H7 (cell line): ENCODE measurements at regions not wholly inside any gene's neighbourhood (a gene's known extent, or its start where the extent isn't known, plus 50 kb on each side); places are given as distances from the start of the nearest gene placed in this dataset.
"Not testable (repeated sequence)": the region's sequence is repeated elsewhere in the genome, so short reads cannot be mapped to it uniquely, and the experiment has no call there.

Experiments used
- DNase-seq: peaks from one replicate; pipeline ENCODE4 v3.0.0; 2012
- H3K27me3 ChIP-seq: 2 replicates; pipeline ENCODE4 v1.6.0; 2011; ENCODE audit warnings: mild to moderate bottlenecking, low read length; ENCODE audit not compliant: control insufficient read depth, insufficient read depth
- H3K36me3 ChIP-seq: replicated peaks from 2 replicates; pipeline ENCODE4 v1.5.1; 2011; ENCODE audit warnings: low read length; ENCODE audit not compliant: control insufficient read depth, insufficient read depth
- H3K4me3 ChIP-seq: 2 replicates; pipeline ENCODE4 v1.5.1; 2011; ENCODE audit warnings: low read depth, mild to moderate bottlenecking, control low read depth, low read length, moderate library complexity; ENCODE audit not compliant: insufficient read depth

DNA sequence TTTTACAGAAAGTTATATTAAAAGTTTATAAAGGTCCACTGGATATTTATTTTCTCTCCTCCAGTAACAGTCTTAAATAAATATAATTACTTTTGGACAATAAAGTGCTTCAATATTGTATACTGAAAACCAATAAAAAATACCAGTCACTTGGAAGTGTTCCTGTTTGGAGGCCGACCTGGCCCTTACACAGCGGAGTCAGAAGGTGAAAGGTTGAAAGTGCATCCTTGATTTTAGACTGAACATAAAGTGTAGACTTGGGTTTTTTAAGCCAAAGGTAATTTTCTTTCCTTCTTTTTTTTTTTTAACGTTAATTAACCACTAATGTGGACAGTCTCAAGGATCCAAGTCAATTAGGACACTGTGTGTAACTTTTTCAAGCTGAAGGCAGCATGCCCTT, 152.3 kb upstream of the TBX18 start:
- H3K36me3 ChIP-seq: no peaks in the 10 kb centered on the region
- DNase-seq: no peak
- H3K27me3 ChIP-seq: no peaks in the 10 kb centered on the region
- no peak overlapping the region for H3K4me3 ChIP-seq

- no peak for DNase-seq
- Histone ChIP-seq H3K4me3 (no peak overlapping the region), H3K36me3 (no peaks in the 10 kb centered on the region), H3K27me3 (no peaks in the 10 kb centered on the region)
These were observed 148.3 kb upstream of the TBX18 start for GRCh38 chr6:84912472-84913322.

GRCh38 chr6:84910906-84911607, 146.7 kb upstream of the TBX18 start:
- Histone ChIP-seq H3K4me3 (no peak overlapping the region), H3K36me3 (no peaks in the 10 kb centered on the region), H3K27me3 (no peaks in the 10 kb centered on the region)
- DNase-seq: no peak

GRCh38 chr6:84908304-84908904, 144.0 kb upstream of the TBX18 start:
- no peak for DNase-seq

GRCh38 chr6:84906514-84906913, 142.1 kb upstream of the TBX18 start:
- no peaks in the 10 kb centered on the region for H3K36me3 ChIP-seq
- DNase-seq: no peak

More at GRCh38 chr6:84908304-84908904, 144.0 kb upstream of the TBX18 start:
- Histone ChIP-seq H3K27me3 (no peaks in the 10 kb centered on the region), H3K36me3 (no peaks in the 10 kb centered on the region), H3K4me3 (no peak overlapping the region)

DNA sequence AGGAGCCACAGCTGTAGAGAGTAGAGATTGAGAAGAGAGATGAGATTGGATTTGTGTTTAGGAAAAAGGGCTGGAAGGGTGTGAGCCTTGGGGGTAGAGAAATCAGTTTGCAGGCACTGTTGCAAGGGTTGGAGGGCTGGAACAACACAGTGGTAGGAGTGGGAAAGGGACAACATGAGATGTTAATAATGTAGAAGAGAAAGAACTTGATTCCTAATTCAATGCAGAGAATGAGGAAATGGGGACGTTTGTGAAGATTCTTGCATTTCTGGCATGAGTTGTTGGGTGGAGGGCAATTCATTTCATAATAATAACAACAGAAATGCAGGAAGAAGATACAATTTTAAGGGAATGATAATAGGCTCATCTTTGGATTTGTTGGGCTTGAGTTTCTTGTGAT, 141.4 kb upstream of the TBX18 start:
- H3K27me3 ChIP-seq: no peaks in the 10 kb centered on the region
- no peaks in the 10 kb centered on the region for H3K36me3 ChIP-seq
- H3K4me3 ChIP-seq: no peak overlapping the region
- no peak for DNase-seq

More at GRCh38 chr6:84906514-84906913, 142.1 kb upstream of the TBX18 start:
- H3K27me3 ChIP-seq: no peaks in the 10 kb centered on the region
- no peak overlapping the region for H3K4me3 ChIP-seq

GRCh38 chr6:84902354-84902928, 138.0 kb upstream of the TBX18 start:
- no peak overlapping the region for H3K4me3 ChIP-seq
- H3K36me3 ChIP-seq: no peaks in the 10 kb centered on the region
- no peaks in the 10 kb centered on the region for H3K27me3 ChIP-seq
- DNase-seq: no peak

- no peak overlapping the region for H3K4me3 ChIP-seq
- no peak for DNase-seq
- no peaks in the 10 kb centered on the region for H3K36me3 ChIP-seq
- H3K27me3 ChIP-seq: no peaks in the 10 kb centered on the region
These were observed 133.7 kb upstream of the TBX18 start for GRCh38 chr6:84897988-84898594.

GRCh38 chr6:84897011-84897410, 132.6 kb upstream of the TBX18 start:
- H3K27me3 ChIP-seq: no peaks in the 10 kb centered on the region
- no peak overlapping the region for H3K4me3 ChIP-seq
- H3K36me3 ChIP-seq: no peaks in the 10 kb centered on the region
- no peak for DNase-seq

- DNase-seq: no peak
- H3K4me3 ChIP-seq: no peak overlapping the region
- no peaks in the 10 kb centered on the region for H3K36me3 ChIP-seq
- no peaks in the 10 kb centered on the region for H3K27me3 ChIP-seq
These were observed 128.3 kb upstream of the TBX18 start for GRCh38 chr6:84892671-84893070.

DNA sequence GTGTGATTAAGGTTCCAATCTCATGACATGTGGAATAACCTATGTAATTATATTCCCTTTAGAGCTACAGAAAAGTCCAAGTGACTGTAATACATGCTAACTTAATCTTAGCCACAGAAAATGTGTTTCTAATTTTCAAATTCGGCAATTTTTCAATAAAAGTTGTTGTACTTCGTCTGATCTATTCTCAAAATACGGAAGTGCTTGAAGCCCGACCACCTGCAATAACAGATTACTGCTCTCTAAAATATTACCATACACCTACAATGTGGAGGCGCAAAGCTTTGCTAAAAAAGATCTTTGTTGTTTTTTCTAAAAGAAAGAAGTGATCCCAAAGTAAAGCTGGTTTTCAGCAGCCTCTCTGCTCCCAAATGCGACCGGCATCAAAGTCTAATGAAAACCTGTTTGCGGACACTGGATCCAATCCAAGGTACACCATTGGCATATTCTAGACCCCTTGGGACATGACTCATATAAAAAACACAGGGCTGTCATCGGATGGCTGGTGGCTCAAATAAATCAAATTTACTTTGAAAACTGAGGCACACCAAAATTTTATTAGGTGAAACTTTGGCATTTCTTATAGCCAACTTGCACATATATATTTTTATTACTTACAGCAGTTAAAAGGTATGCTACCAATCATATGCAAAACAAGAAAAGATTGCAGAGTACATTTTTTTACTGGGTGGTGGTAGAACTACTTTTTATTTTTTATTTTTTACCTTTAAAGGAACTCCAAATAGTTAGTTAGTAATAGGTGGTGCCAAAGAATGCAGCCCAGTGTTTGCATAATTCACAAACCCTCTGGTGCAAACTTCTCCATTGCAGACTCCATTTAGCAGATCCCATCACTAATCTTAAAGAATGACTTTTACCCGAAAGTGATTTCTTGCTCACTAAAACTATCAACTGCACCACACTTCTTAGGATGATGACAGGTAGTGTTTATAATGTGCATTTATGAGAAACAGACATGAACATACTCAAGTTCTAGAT, 118.7 kb upstream of the TBX18 start:
- Histone ChIP-seq H3K36me3 (no peaks in the 10 kb centered on the region), H3K4me3 (no peak overlapping the region), H3K27me3 (no peaks in the 10 kb centered on the region)
- DNase-seq: no peak

GRCh38 chr6:84879385-84879784, 115.0 kb upstream of the TBX18 start:
- DNase-seq, H3K4me3 ChIP-seq, H3K36me3 ChIP-seq, H3K27me3 ChIP-seq: not testable (repeated sequence)

DNA sequence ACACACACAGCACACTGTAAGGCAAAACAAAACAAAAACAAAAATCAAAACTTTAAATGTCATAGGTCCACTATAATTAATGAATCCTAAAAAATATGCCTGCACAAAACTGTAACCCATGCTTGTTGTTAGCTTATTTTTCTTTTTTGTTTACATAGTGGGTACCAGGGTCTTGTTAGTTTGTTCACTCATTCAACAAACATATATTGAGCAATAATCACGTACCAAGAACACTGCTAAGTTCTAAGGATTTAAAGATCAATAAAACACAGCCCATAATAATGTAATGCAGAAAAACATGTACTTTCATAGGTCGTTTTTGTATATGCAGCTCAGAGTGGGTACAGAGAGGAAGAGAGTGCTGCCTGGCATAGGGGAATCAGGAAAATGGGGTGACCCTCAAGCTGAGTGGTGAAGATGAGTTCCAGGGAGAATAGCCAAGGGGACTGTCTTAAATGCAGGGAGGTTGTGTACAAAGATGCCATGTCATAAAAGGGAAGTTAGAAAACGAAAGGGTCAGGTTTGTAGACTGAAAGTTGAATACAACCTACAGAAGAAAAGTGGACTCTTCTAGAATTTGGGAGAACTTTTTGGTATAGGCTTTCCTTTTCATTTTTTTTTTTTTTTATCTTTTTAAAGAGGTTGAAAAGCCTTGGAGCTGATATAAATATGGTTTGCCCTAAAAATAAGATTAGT, 113.3 kb upstream of the TBX18 start:
- no peaks in the 10 kb centered on the region for H3K36me3 ChIP-seq
- H3K4me3 ChIP-seq: no peak overlapping the region
- no peaks in the 10 kb centered on the region for H3K27me3 ChIP-seq
- no peak for DNase-seq
